ENCODE measurements at regions not wholly inside any gene's neighbourhood (a gene's known extent, or its start where the extent isn't known, plus 50 kb on each side); places are given as distances from the start of the nearest gene placed in this dataset.

GRCh38 chr1:96090134-96090533 is 631.5 kb upstream of the PTBP2 start:
- TF ChIP-seq CTCF (IDR thresholded peaks at IDR 0.05) (no peak), POLR2A (IDR thresholded peaks at IDR 0.05) (no peak)
